ENCODE measurements at regions not wholly inside any gene's neighbourhood (a gene's known extent, or its start where the extent isn't known, plus 50 kb on each side); places are given as distances from the start of the nearest gene placed in this dataset.
A peak's percentile ranks its signal among the peaks of the same experiment; 100 is the strongest.
"Not testable (repeated sequence)": the region's sequence is repeated elsewhere in the genome, so short reads cannot be mapped to it uniquely, and the experiment has no call there.

GRCh38 chr4:66223068-66223703 is 552.9 kb upstream of the EPHA5 start:
- no peak for DNase-seq

- no peak for DNase-seq
Observed at GRCh38 chr4:66219401-66219800, 549.1 kb upstream of the EPHA5 start.

- no peak for DNase-seq
Observed at GRCh38 chr4:66216252-66216651, 546.0 kb upstream of the EPHA5 start.

- no peak for DNase-seq
Observed at GRCh38 chr4:66212489-66212888, 542.2 kb upstream of the EPHA5 start.

- DNase-seq = no peak
Observed at GRCh38 chr4:66204534-66205247, 534.4 kb upstream of the EPHA5 start.

GRCh38 chr4:66202870-66203269 is 532.6 kb upstream of the EPHA5 start:
- no peak for DNase-seq

GRCh38 chr4:66197451-66197850 is 527.2 kb upstream of the EPHA5 start:
- DNase-seq = no peak

- DNase-seq = no peak
Observed at GRCh38 chr4:66193487-66193886, 523.2 kb upstream of the EPHA5 start.

- DNase-seq = no peak
Observed at GRCh38 chr4:66187175-66187720, 517.0 kb upstream of the EPHA5 start.

GRCh38 chr4:66186095-66186494 is 515.8 kb upstream of the EPHA5 start:
- no peak for DNase-seq

- DNase-seq = no peak
Observed at GRCh38 chr4:66182636-66183035, 512.3 kb upstream of the EPHA5 start.

- DNase-seq = no peak
Observed at GRCh38 chr4:66178906-66179305, 508.6 kb upstream of the EPHA5 start.

GRCh38 chr4:66169341-66169740 is 499.1 kb upstream of the EPHA5 start:
- DNase-seq = no peak

GRCh38 chr4:66164869-66165268 is 494.6 kb upstream of the EPHA5 start:
- no peak for DNase-seq

- DNase-seq = no peak
Observed at GRCh38 chr4:66160606-66161005, 490.3 kb upstream of the EPHA5 start.

GRCh38 chr4:66157594-66157993 is 487.3 kb upstream of the EPHA5 start:
- DNase-seq = no peak

- DNase-seq = no peak
Observed at GRCh38 chr4:66130042-66130441, 459.8 kb upstream of the EPHA5 start.

GRCh38 chr4:66123831-66124413 is 453.6 kb upstream of the EPHA5 start:
- DNase-seq = no peak

- no peak for DNase-seq
Observed at GRCh38 chr4:66123190-66123589, 452.9 kb upstream of the EPHA5 start.

- not testable (repeated sequence) for DNase-seq
Observed at GRCh38 chr4:66115231-66115630, 444.9 kb upstream of the EPHA5 start.

GRCh38 chr4:66108898-66109297 is 438.6 kb upstream of the EPHA5 start:
- no peak for DNase-seq

- DNase-seq = peak; percentile 61
Observed at GRCh38 chr4:66097218-66097617, 426.9 kb upstream of the EPHA5 start.

- DNase-seq = no peak
Observed at GRCh38 chr4:66095065-66095464, 424.8 kb upstream of the EPHA5 start.

- no peak for DNase-seq
Observed at GRCh38 chr4:66094070-66094469, 423.8 kb upstream of the EPHA5 start.
